ENCODE measurements at regions not wholly inside any gene's neighbourhood (a gene's known extent, or its start where the extent isn't known, plus 50 kb on each side); places are given as distances from the start of the nearest gene placed in this dataset.

- no peaks in the 10 kb centered on the region for H3K36me3 ChIP-seq (ENCODE audit: control insufficient read depth, low read length)
- no peaks in the 10 kb centered on the region for H4K20me1 ChIP-seq (ENCODE audit: control insufficient read depth, insufficient read depth, low read depth, low read length)
- no peaks in the 10 kb centered on the region for H3K79me2 ChIP-seq (ENCODE audit: control insufficient read depth, low read length)
- H3K4me2 ChIP-seq (ENCODE audit: low read length) = no peak overlapping the region
- no peaks in the 10 kb centered on the region for H3K4me1 ChIP-seq (ENCODE audit: control insufficient read depth, low read length)
- H3K9me2 ChIP-seq (replicated peaks; ENCODE audit: control insufficient read depth, low read length) = no peaks in the 10 kb centered on the region
- H3K27ac ChIP-seq (ENCODE audit: low read depth, low read length) = no peak overlapping the region
- no peak overlapping the region for H3K4me3 ChIP-seq (ENCODE audit: low read length)
- TF ChIP-seq CTCF (IDR thresholded peaks at IDR 0.05; ENCODE audit: low read depth, low read length, poor library complexity, severe bottlenecking) (no peak), EZH2phosphoT487 (IDR thresholded peaks at IDR 0.05; ENCODE audit: borderline replicate concordance, low read length) (no peak)
- H3K9me3 ChIP-seq (ENCODE audit: control insufficient read depth, insufficient read depth, low read length) = no peaks in the 10 kb centered on the region
- H3F3A ChIP-seq (ENCODE audit: control insufficient read depth, insufficient read depth) = no peaks in the 10 kb centered on the region
- H3K27me3 ChIP-seq (ENCODE audit: control insufficient read depth, low read length) = peaks cover 6% of the 10 kb centered on the region; the same call in 1 of the 2 replicates
These were observed 175.6 kb downstream of the RNF144B start for GRCh38 chr6:18562726-18563125.

- H3F3A ChIP-seq (ENCODE audit: control insufficient read depth, insufficient read depth) = no peaks in the 10 kb centered on the region
- H3K4me2 ChIP-seq (ENCODE audit: low read length) = no peak overlapping the region
- H3K9me2 ChIP-seq (replicated peaks; ENCODE audit: control insufficient read depth, low read length) = no peaks in the 10 kb centered on the region
- no peaks in the 10 kb centered on the region for H3K27me3 ChIP-seq (ENCODE audit: control insufficient read depth, low read length)
- no peak overlapping the region for H3K27ac ChIP-seq (ENCODE audit: low read depth, low read length)
- H3K36me3 ChIP-seq (ENCODE audit: control insufficient read depth, low read length) = no peaks in the 10 kb centered on the region
- H3K4me3 ChIP-seq (ENCODE audit: low read length) = no peak overlapping the region
- TF ChIP-seq EZH2phosphoT487 (IDR thresholded peaks at IDR 0.05; ENCODE audit: borderline replicate concordance, low read length) = no peak
- no peak for TF ChIP-seq CTCF (IDR thresholded peaks at IDR 0.05; ENCODE audit: low read depth, low read length, poor library complexity, severe bottlenecking)
- no peaks in the 10 kb centered on the region for H4K20me1 ChIP-seq (ENCODE audit: control insufficient read depth, insufficient read depth, low read depth, low read length)
- H3K4me1 ChIP-seq (ENCODE audit: control insufficient read depth, low read length) = no peaks in the 10 kb centered on the region
- no peaks in the 10 kb centered on the region for H3K79me2 ChIP-seq (ENCODE audit: control insufficient read depth, low read length)
- H3K9me3 ChIP-seq (ENCODE audit: control insufficient read depth, insufficient read depth, low read length) = no peaks in the 10 kb centered on the region
These were observed 177.6 kb downstream of the RNF144B start for GRCh38 chr6:18564775-18565174.

GRCh38 chr6:18565231-18565630 lies 178.1 kb downstream of the RNF144B start:
- H3K27me3 ChIP-seq (ENCODE audit: control insufficient read depth, low read length) = no peaks in the 10 kb centered on the region; the same call in 1 of the 2 replicates
- TF ChIP-seq CTCF (IDR thresholded peaks at IDR 0.05; ENCODE audit: low read depth, low read length, poor library complexity, severe bottlenecking) (no peak), EZH2phosphoT487 (IDR thresholded peaks at IDR 0.05; ENCODE audit: borderline replicate concordance, low read length) (no peak)

More at GRCh38 chr6:18565231-18565630, 178.1 kb downstream of the RNF144B start:
- no peak overlapping the region for H3K4me2 ChIP-seq (ENCODE audit: low read length)
- H3K9me2 ChIP-seq (replicated peaks; ENCODE audit: control insufficient read depth, low read length) = no peaks in the 10 kb centered on the region
- no peaks in the 10 kb centered on the region for H3K79me2 ChIP-seq (ENCODE audit: control insufficient read depth, low read length)
- no peaks in the 10 kb centered on the region for H3F3A ChIP-seq (ENCODE audit: control insufficient read depth, insufficient read depth)
- no peaks in the 10 kb centered on the region for H3K36me3 ChIP-seq (ENCODE audit: control insufficient read depth, low read length)
- H3K4me1 ChIP-seq (ENCODE audit: control insufficient read depth, low read length) = no peaks in the 10 kb centered on the region
- H3K4me3 ChIP-seq (ENCODE audit: low read length) = no peak overlapping the region
- no peaks in the 10 kb centered on the region for H4K20me1 ChIP-seq (ENCODE audit: control insufficient read depth, insufficient read depth, low read depth, low read length)
- no peak overlapping the region for H3K27ac ChIP-seq (ENCODE audit: low read depth, low read length)
- H3K9me3 ChIP-seq (ENCODE audit: control insufficient read depth, insufficient read depth, low read length) = no peaks in the 10 kb centered on the region
